Liver (tissue), 8 donors: ENCODE measurements at regions not wholly inside any gene's neighbourhood (a gene's known extent, or its start where the extent isn't known, plus 50 kb on each side); places are given as distances from the start of the nearest gene placed in this dataset.

Experiments used
- DNase-seq: peaks from one replicate; pipeline ENCODE4 v3.0.0-alpha.2; 2017; ENCODE audit warnings: low spot score
- H3K27ac ChIP-seq, 2 donors: one replicate each; pipeline ENCODE4 v1.7.0; 2013; ENCODE audit warnings: inconsistent platforms in 2 of 2, low read length in 2 of 2, control low read depth in 1 of 2, low read depth in 1 of 2, mild to moderate bottlenecking in 1 of 2
- H3K27me3 ChIP-seq, 4 donors: one replicate each; pipeline versions ENCODE4 v1.6.1 to v1.7.0; 2013; ENCODE audit warnings: low read length in 3 of 4, inconsistent platforms in 1 of 4, mild to moderate bottlenecking in 1 of 4, moderate library complexity in 1 of 4; ENCODE audit not compliant: control insufficient read depth in 4 of 4, insufficient read depth in 4 of 4
- H3K36me3 ChIP-seq, 4 donors: one replicate each; pipeline versions ENCODE4 v1.6.1 to v1.7.0; 2013; ENCODE audit warnings: low read length in 3 of 4, mild to moderate bottlenecking in 3 of 4, low read depth in 1 of 4, moderate library complexity in 1 of 4; ENCODE audit not compliant: control insufficient read depth in 4 of 4, insufficient read depth in 3 of 4
- H3K4me1 ChIP-seq, 4 donors: one replicate each; pipeline versions ENCODE4 v1.6.1 to v1.7.0; 2013; ENCODE audit warnings: low read length in 3 of 4, mild to moderate bottlenecking in 3 of 4, moderate library complexity in 1 of 4; ENCODE audit not compliant: control insufficient read depth in 4 of 4, insufficient read depth in 4 of 4
- H3K4me3 ChIP-seq, 3 donors: one replicate each; pipeline versions ENCODE4 v1.6.1 to v1.7.0; 2013; ENCODE audit warnings: low read length in 3 of 3, control low read depth in 1 of 3, low read depth in 1 of 3, mild to moderate bottlenecking in 1 of 3
- H3K9ac ChIP-seq, 2 donors: one replicate each; pipeline ENCODE4 v1.7.0; 2013; ENCODE audit warnings: low read length in 2 of 2, mild to moderate bottlenecking in 2 of 2, moderate library complexity in 2 of 2, control low read depth in 1 of 2, low read depth in 1 of 2
- H3K9me3 ChIP-seq, 4 donors: one replicate each; pipeline versions ENCODE4 v1.6.1 to v1.7.0; 2013; ENCODE audit warnings: low read length in 3 of 4; ENCODE audit not compliant: control insufficient read depth in 4 of 4
- ATF3 ChIP-seq: IDR thresholded peaks from 2 replicates; pipeline ENCODE4 v1.6.1; 2016; ENCODE audit warnings: antibody characterized with exemption
- CTCF ChIP-seq: fragments of 150-350 bp; IDR thresholded peaks from 2 replicates; pipeline ENCODE4 v1.5.1; 2017; ENCODE audit warnings: improper control_type of control experiment, low read depth, low read length; ENCODE audit not compliant: missing input control
- EGR1 ChIP-seq, 2 donors: IDR thresholded peaks; 2 replicates each; pipeline ENCODE4 v1.6.1; 2016 to 2018; ENCODE audit warnings: antibody characterized with exemption in 2 of 2, low read depth in 2 of 2
- FOXA1 ChIP-seq: IDR thresholded peaks from 2 replicates; pipeline ENCODE4 v1.6.1; 2016; ENCODE audit warnings: antibody characterized with exemption
- NR2F2 ChIP-seq: IDR thresholded peaks from 2 replicates; pipeline ENCODE4 v1.6.1; 2016; ENCODE audit warnings: antibody characterized with exemption
- SP1 ChIP-seq: IDR thresholded peaks from 2 replicates; pipeline ENCODE4 v1.6.1; 2018; ENCODE audit warnings: antibody characterized with exemption, mild to moderate bottlenecking
- ZBTB33 ChIP-seq: IDR thresholded peaks from 2 replicates; pipeline ENCODE4 v1.6.1; 2016; ENCODE audit warnings: antibody characterized with exemption
- WGBS: extraction: QIAGEN DNeasy Blood & Tissue Kit; methylation state at CpG from one replicate; pipeline ENCODE4 v1.1.7; 2013; 5-methylcytosine and 5-hydroxymethylcytosine counted together
- TF ChIP-seq, protein P1 (sequence below): IDR thresholded peaks from 2 replicates; pipeline ENCODE4 v1.6.1; 2016; ENCODE audit warnings: antibody characterized with exemption
- TF ChIP-seq, protein P2 (sequence below): IDR thresholded peaks from 2 replicates; pipeline ENCODE4 v1.6.1; 2016; ENCODE audit warnings: antibody characterized with exemption, mild to moderate bottlenecking
- donor health status: healthy.
- donor health status: healthy.
- donor health status: healthy.
- donor health status: healthy.
- donor health status: healthy.

- no peak for TF ChIP-seq ZBTB33
These were observed 69.8 kb upstream of the MFGE8 start (continued) for GRCh38 chr15:88982946-88983342.

- H3K9ac ChIP-seq = no peak overlapping the region
- TF ChIP-seq ZBTB33 (no peak), SP1 (no peak), EGR1 (IDR thresholded peaks at IDR 0.05; ENCODE audit: low read depth in 2 of 2) (no peak), NR2F2 (no peak), ATF3 (no peak)
- TF ChIP-seq, protein P1, sequence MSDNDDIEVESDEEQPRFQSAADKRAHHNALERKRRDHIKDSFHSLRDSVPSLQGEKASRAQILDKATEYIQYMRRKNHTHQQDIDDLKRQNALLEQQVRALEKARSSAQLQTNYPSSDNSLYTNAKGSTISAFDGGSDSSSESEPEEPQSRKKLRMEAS = no peak
- TF ChIP-seq, protein P2, sequence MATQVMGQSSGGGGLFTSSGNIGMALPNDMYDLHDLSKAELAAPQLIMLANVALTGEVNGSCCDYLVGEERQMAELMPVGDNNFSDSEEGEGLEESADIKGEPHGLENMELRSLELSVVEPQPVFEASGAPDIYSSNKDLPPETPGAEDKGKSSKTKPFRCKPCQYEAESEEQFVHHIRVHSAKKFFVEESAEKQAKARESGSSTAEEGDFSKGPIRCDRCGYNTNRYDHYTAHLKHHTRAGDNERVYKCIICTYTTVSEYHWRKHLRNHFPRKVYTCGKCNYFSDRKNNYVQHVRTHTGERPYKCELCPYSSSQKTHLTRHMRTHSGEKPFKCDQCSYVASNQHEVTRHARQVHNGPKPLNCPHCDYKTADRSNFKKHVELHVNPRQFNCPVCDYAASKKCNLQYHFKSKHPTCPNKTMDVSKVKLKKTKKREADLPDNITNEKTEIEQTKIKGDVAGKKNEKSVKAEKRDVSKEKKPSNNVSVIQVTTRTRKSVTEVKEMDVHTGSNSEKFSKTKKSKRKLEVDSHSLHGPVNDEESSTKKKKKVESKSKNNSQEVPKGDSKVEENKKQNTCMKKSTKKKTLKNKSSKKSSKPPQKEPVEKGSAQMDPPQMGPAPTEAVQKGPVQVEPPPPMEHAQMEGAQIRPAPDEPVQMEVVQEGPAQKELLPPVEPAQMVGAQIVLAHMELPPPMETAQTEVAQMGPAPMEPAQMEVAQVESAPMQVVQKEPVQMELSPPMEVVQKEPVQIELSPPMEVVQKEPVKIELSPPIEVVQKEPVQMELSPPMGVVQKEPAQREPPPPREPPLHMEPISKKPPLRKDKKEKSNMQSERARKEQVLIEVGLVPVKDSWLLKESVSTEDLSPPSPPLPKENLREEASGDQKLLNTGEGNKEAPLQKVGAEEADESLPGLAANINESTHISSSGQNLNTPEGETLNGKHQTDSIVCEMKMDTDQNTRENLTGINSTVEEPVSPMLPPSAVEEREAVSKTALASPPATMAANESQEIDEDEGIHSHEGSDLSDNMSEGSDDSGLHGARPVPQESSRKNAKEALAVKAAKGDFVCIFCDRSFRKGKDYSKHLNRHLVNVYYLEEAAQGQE = no peak
- peaks cover 0 to 5% (median 0%) of the 10 kb centered on the region in 4 donors for H3K27me3 ChIP-seq
- no peak overlapping the region for H3K4me3 ChIP-seq
- no peak overlapping the region for H3K27ac ChIP-seq
- no peaks in the 10 kb centered on the region for H3K36me3 ChIP-seq
- DNase-seq = no peak
- no peaks in the 10 kb centered on the region for H3K9me3 ChIP-seq
- H3K4me1 ChIP-seq = no peaks in the 10 kb centered on the region
- 96% methylated on average over 9 of the region's 9 CpGs for WGBS
These were observed 70.8 kb upstream of the MFGE8 start for GRCh38 chr15:88983861-88984429.

- no peak for TF ChIP-seq ZBTB33
- TF ChIP-seq CTCF = no peak
- no peak for TF ChIP-seq FOXA1
- no peak for TF ChIP-seq NR2F2
- TF ChIP-seq ATF3 = no peak
- no peak for DNase-seq
These were observed 72.6 kb upstream of the MFGE8 start for GRCh38 chr15:88985547-88986393.

More at GRCh38 chr15:88985547-88986393, 72.6 kb upstream of the MFGE8 start:
- WGBS = 81% methylated on average over 14 of the region's 14 CpGs
- H3K9ac ChIP-seq = no peak overlapping the region
- H3K36me3 ChIP-seq = no peaks in the 10 kb centered on the region
- no peaks in the 10 kb centered on the region for H3K9me3 ChIP-seq
- H3K4me3 ChIP-seq = no peak overlapping the region
- H3K4me1 ChIP-seq = no peaks in the 10 kb centered on the region
- no peak overlapping the region for H3K27ac ChIP-seq
- peaks cover 0 to 5% (median 0%) of the 10 kb centered on the region in 4 donors for H3K27me3 ChIP-seq
